SK-N-MC (cell line): ENCODE measurements at regions not wholly inside any gene's neighbourhood (a gene's known extent, or its start where the extent isn't known, plus 50 kb on each side); places are given as distances from the start of the nearest gene placed in this dataset.

Experiments used
- DNase-seq: peaks from one replicate; pipeline ENCODE4 v3.0.0-alpha.2; 2011; ENCODE audit warnings: low read depth, low spot score
- H3K27ac ChIP-seq: fragments of 200-600 bp; sonication (generic); 2 replicates; pipeline ENCODE4 v1.5.1; 2016; ENCODE audit warnings: mixed run types
- H3K36me3 ChIP-seq: fragments of 200-600 bp; sonication (generic); 2 replicates; pipeline ENCODE4 v1.6.1; 2017; ENCODE audit warnings: antibody characterized with exemption, low read length, mixed read lengths; ENCODE audit not compliant: insufficient read depth
- H3K4me3 ChIP-seq: fragments of 200-600 bp; sonication (generic); 2 replicates; pipeline ENCODE4 v1.5.1; 2016
- H3K9ac ChIP-seq: fragments of 200-600 bp; sonication (generic); 2 replicates; pipeline ENCODE4 v1.8.0; 2017; ENCODE audit warnings: mixed run types, mixed read lengths; ENCODE audit not compliant: insufficient read length
- H3K9me3 ChIP-seq: fragments of 200-600 bp; sonication (generic); 2 replicates; pipeline ENCODE4 v1.6.1; 2017; ENCODE audit warnings: low read depth, mild to moderate bottlenecking, antibody characterized with exemption, low read length, moderate library complexity, mixed read lengths
- EZH2 ChIP-seq: fragments of 200-600 bp; sonication (generic); IDR thresholded peaks from one replicate; pipeline ENCODE4 v1.6.1; 2017; ENCODE audit warnings: antibody characterized with exemption
- FOXP2 ChIP-seq: optimal IDR thresholded peaks from 2 replicates; pipeline ENCODE3; 2011; ENCODE audit warnings: mild to moderate bottlenecking, moderate library complexity; ENCODE audit not compliant: insufficient read depth; ENCODE audit errors: extremely low read length, control extremely low read depth
- POLR2AphosphoS5 ChIP-seq: IDR thresholded peaks from 2 replicates; pipeline ENCODE4 v1.6.1; 2012; ENCODE audit warnings: mild to moderate bottlenecking, low read depth, low read length, borderline replicate concordance

- TF ChIP-seq EZH2 (no peak), POLR2AphosphoS5 (no peak), FOXP2 (no peak)
- Histone ChIP-seq H3K9me3 (no peaks in the 10 kb centered on the region), H3K27ac (no peak overlapping the region), H3K9ac (no peak overlapping the region), H3K36me3 (no peaks in the 10 kb centered on the region), H3K4me3 (no peak overlapping the region)
- no peak for DNase-seq
These were observed 499.4 kb upstream of the MDFIC2 start for GRCh38 chr3:70811880-70812279.

- H3K4me3 ChIP-seq: no peak overlapping the region
- no peaks in the 10 kb centered on the region for H3K36me3 ChIP-seq
- no peak overlapping the region for H3K9ac ChIP-seq
- no peaks in the 10 kb centered on the region for H3K9me3 ChIP-seq
- DNase-seq: no peak
- H3K27ac ChIP-seq: no peak overlapping the region
- TF ChIP-seq POLR2AphosphoS5 (no peak), EZH2 (no peak), FOXP2 (no peak)
These were observed 496.4 kb upstream of the MDFIC2 start for GRCh38 chr3:70808881-70809280.

GRCh38 chr3:70806556-70806955 lies 494.1 kb upstream of the MDFIC2 start:
- DNase-seq: no peak
- no peak for TF ChIP-seq POLR2AphosphoS5
- no peak for TF ChIP-seq FOXP2
- TF ChIP-seq EZH2: no peak

GRCh38 chr3:70806021-70806420 lies 493.6 kb upstream of the MDFIC2 start:
- no peak for DNase-seq
- TF ChIP-seq POLR2AphosphoS5: no peak
- TF ChIP-seq EZH2: no peak
- no peak for TF ChIP-seq FOXP2
- H3K27ac ChIP-seq: no peak overlapping the region

More at GRCh38 chr3:70806556-70806955, 494.1 kb upstream of the MDFIC2 start:
- Histone ChIP-seq H3K9me3 (no peaks in the 10 kb centered on the region), H3K4me3 (no peak overlapping the region), H3K27ac (no peak overlapping the region), H3K9ac (no peak overlapping the region), H3K36me3 (no peaks in the 10 kb centered on the region)

DNA sequence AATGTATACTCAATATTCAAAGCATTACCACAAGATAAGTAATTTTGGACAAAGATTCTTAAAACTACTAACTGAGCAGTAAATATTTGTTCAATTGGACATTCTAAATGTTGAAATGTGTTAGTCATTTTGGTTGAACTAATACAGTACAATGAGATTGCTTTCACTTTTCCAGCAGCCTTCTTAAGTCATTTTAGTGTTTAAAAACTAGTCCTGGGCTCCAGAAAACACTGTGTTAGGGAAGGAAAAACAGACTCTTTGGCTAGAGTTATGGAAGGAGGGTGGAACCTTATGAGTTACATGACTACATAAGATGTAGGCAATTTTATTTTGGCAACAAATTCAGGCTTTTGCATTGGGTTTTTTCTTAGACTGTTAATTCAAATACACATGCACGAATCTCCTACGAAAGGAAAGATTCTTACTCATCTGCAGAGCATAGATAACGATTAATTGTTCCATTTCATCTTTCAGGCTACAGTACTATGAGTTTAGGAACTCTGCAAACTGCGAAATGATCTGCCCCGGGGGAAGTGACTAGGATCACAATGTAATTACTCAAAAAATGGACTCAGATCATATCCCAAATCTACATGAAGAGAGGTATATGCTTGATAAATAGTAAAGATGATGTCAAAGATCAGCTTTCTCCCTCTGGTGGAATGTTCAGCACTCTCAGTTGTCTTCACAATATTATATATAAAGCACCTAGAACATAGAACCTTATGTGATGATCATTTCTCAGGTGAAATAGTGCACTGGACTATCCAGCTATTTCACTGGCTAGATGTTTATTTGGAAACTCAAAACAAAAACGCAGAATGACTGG lies 492.8 kb upstream of the MDFIC2 start:
- no peak for TF ChIP-seq EZH2
- TF ChIP-seq FOXP2: no peak
- no peak for TF ChIP-seq POLR2AphosphoS5
- DNase-seq: no peak
- Histone ChIP-seq H3K9me3 (no peaks in the 10 kb centered on the region), H3K36me3 (no peaks in the 10 kb centered on the region), H3K27ac (no peak overlapping the region), H3K9ac (no peak overlapping the region), H3K4me3 (no peak overlapping the region)

More at GRCh38 chr3:70806021-70806420, 493.6 kb upstream of the MDFIC2 start:
- no peak overlapping the region for H3K4me3 ChIP-seq
- H3K9ac ChIP-seq: no peak overlapping the region
- H3K9me3 ChIP-seq: no peaks in the 10 kb centered on the region
- no peaks in the 10 kb centered on the region for H3K36me3 ChIP-seq

GRCh38 chr3:70803891-70804290 lies 491.5 kb upstream of the MDFIC2 start:
- Histone ChIP-seq H3K9me3 (no peaks in the 10 kb centered on the region), H3K27ac (no peak overlapping the region), H3K36me3 (no peaks in the 10 kb centered on the region), H3K4me3 (no peak overlapping the region), H3K9ac (no peak overlapping the region)
- no peak for TF ChIP-seq POLR2AphosphoS5
- no peak for TF ChIP-seq FOXP2
- TF ChIP-seq EZH2: no peak
- DNase-seq: no peak

DNA sequence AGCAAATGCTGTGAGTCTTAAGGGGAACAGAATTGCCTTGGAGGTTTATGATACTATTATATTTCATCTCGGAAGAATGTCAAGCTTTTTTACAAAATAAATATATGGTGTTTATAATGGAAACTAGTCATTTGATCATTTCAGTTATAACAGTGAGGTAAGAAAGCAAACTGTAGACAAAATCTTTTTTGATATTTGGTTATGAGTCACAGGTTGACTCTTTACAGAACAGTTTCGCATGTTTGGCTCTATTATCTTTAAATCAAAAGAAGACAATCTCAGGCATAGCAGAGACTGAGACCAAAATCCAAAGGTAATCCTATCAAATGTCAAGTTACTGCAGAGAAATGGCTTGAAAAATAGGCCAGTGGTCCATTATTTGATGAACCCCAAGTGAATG lies 490.9 kb upstream of the MDFIC2 start:
- no peaks in the 10 kb centered on the region for H3K9me3 ChIP-seq
- H3K36me3 ChIP-seq: no peaks in the 10 kb centered on the region
- TF ChIP-seq POLR2AphosphoS5: no peak
- TF ChIP-seq FOXP2: no peak
- no peak for TF ChIP-seq EZH2
- no peak for DNase-seq
- H3K27ac ChIP-seq: no peak overlapping the region
- no peak overlapping the region for H3K4me3 ChIP-seq
- no peak overlapping the region for H3K9ac ChIP-seq

GRCh38 chr3:70800951-70801350 lies 488.5 kb upstream of the MDFIC2 start:
- no peaks in the 10 kb centered on the region for H3K9me3 ChIP-seq
- DNase-seq: no peak
- no peak overlapping the region for H3K9ac ChIP-seq
- H3K27ac ChIP-seq: no peak overlapping the region
- no peak for TF ChIP-seq FOXP2
- TF ChIP-seq POLR2AphosphoS5: no peak
- no peak for TF ChIP-seq EZH2
- H3K36me3 ChIP-seq: no peaks in the 10 kb centered on the region
- no peak overlapping the region for H3K4me3 ChIP-seq
